ENCODE measurements at regions not wholly inside any gene's neighbourhood (a gene's known extent, or its start where the extent isn't known, plus 50 kb on each side); places are given as distances from the start of the nearest gene placed in this dataset.
"Not testable (repeated sequence)": the region's sequence is repeated elsewhere in the genome, so short reads cannot be mapped to it uniquely, and the experiment has no call there.

DNA sequence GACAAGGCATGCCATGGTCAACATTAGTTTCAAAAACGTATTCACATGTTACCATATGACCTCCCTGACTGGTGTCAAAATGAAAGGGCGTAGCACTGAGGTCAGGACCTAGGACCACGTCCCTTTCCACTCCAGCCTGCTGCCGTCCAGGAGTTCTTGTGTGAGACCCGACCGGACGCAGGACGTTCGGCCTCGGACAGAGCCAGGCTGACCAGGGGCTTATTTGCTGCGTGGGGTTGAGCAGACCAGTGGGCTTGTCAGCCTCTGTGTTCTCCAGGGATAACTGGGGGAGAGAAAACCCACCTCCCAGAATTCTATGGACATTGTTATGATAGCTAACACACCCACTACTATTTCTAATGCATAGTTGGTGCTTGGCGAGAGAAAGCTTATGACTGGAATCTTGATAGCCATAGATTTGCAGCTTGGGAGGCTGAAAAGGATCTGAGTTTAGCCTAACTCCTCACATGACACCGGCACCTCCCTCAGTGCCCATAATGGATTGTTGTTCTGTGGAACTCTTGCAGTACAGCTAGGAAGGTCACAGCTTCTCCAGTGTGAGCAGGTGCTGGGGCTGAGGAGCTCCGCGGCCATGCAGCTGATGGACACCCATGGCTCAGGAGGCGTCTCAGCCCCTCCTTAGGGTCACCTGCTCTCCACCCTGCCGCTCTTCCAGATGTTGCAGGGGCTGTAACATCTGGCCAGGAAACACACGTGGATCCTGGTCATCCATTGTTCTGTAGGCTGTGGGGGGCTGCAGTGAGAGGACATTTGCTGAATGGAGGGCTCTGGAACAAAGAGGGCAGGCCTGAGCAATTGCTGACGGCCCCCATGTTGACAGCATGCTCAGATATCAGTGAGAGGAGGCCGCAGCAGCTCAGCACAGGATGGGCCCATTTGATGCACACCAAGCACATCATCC lies 368.4 kb downstream of the IRX2 start:
- DNase-seq (ENCODE audit: low read depth), result no peak

DNA sequence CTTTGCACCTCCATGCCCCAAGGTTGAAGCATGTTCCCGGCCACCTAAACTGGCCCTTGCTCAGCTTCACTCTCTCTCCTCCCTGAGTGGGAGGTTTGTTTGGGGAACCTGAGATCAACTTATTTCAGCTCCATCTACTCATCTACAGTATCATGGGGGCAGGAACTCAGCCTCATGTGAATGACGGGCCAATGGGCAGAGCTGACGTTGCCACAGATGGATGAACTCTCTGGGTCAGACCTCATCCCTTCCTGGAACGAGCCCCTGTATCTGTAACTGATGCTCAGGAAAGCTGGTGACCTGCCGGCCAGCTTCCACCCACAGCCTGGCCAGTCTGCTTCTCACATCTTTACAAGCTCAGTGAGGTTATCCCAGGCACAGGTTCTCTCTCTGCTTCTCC lies 369.6 kb downstream of the IRX2 start:
- DNase-seq (ENCODE audit: low read depth), result no peak

DNA sequence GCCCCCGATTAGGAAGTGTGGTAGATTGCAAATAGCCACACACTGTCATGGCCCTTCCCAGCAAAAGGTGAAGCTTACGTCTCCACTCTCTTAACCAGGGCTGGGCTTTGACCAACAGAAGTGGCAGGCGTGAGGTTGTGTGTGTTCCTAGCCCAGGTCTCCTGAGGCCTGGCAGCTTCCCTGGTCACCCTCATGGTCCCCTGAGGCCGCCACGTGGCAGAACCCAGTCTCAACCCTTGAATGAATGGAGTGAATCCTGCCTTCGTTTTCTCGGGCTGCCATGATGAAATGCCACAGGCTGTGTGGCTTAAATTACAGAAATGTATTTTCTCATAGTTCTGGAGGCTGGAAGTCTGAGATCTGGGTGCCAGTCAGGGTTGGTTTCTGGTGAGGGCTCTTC lies 370.4 kb downstream of the IRX2 start:
- no peak for DNase-seq (ENCODE audit: low read depth)

DNA sequence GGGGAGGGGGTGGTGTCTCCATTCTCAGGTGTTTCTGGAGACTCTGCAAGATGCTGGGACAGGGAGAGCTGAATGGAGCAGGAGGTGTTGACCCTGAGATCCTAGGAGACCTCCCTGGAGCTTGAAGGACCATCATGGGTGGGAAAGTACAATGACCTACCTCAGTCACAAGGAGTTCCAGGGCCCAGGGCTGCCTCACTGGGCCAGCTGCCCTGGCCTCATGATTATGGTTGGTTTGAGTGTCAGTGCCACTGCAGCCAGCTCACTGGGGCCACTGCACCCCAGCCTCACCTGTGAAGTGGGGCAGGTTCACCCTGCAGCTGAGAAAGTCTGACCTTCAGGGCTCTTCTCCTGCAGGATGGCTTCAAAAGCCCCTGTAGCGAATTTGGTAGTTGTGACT lies 372.5 kb downstream of the IRX2 start:
- DNase-seq (ENCODE audit: low read depth), result no peak

DNA sequence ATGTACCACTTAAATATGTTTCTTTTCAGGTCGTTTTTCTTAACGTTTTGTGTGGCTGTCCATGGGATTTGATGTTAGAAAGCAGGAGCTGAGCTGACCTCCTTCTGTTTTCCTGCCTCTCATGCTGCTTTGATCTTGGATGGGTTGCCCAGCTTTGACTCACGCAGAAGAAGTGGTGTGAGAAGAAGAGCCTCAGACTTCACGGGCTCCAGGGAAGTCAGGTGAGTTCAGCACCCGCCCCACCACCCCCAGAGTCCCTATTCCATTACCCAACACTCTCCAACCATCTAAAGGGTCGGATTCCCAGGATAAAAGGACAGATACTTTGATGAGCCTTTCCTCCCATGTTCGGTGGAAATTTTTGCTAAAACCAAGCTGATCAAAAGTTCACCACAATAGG lies 373.4 kb downstream of the IRX2 start:
- no peak for DNase-seq (ENCODE audit: low read depth)

DNA sequence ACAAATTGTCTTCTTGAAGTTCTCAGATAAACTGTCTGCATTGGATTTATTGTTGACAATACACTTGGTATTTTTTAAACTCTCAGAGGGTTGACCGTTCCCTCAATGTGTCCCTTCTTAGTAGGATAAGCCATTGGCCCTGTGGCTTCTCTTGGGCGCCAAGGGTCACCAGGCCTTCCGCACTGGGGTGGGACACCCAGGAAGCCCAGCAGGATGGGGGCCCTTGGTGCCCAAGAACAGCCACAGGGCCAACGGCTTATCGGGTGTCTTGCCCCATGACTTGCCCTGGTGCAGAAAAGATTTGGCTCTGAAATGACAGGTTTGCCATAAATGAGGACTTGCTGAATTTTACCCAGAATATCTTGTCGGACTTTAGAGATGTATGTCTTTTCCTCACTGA lies 375.0 kb downstream of the IRX2 start:
- DNase-seq (ENCODE audit: low read depth), result no peak

DNA sequence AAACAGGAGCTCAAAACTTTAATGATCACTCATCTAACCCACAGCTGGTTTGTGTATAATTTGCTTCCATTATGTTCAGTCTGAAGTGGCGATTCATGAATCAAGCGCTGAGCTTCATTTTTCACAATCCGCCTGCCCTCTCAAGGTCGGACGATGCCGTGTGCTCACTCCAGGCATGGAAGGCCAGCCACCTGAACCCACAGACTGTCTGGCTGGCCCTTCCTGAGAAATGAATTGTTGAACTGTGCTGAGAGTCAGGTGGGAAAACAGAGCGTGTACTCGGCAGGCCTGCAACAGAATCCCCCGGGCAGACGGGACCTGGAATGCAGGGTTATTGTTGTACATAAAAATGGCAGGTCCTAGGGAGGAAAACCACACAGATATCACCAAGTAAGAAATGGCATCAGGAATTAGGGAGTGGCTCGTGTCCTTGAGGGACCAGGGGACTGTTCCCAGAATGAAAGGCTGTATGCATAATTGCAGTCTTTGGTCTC lies 375.7 kb downstream of the IRX2 start:
- no peak for DNase-seq (ENCODE audit: low read depth)

DNA sequence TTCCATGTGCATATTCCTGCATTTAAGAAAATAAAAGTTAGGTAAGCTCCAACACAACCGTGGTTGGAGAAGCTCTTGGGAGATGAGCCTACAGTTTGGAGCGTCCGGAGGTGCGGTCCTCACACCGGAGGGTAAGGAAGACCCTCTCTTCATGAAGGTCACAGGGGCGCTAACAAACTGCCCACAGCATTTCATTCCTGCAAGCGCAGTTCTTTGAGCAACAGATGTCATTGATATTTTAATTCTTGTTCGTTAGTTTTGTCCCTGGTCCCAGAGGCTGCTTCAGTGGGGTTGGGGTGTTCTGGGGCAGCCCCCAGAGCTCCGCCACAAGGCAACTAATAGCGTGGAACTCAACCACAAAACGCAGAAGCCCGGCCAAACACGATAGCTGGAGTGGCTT lies 376.2 kb downstream of the IRX2 start:
- no peak for DNase-seq (ENCODE audit: low read depth)

DNA sequence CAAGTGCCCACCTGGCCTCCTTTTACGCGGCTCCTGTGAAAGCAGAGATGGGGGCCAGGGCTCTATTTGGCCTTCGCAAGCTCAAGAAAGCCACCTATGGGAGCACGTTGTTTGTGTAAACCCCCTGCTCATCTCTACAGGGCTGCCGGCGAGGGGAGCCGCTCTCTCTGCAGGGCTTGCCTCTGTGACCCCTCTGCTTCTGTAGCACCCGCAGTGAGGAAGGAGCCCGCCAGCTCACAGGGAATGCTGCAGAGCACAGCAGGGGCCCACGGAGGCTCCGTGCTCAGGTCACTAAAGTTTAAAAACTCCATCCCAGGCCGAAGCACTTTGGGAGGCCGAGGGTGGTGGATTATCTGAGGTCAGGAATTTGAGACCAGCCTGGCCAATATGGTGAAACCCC lies 376.8 kb downstream of the IRX2 start:
- no peak for DNase-seq (ENCODE audit: low read depth)

DNA sequence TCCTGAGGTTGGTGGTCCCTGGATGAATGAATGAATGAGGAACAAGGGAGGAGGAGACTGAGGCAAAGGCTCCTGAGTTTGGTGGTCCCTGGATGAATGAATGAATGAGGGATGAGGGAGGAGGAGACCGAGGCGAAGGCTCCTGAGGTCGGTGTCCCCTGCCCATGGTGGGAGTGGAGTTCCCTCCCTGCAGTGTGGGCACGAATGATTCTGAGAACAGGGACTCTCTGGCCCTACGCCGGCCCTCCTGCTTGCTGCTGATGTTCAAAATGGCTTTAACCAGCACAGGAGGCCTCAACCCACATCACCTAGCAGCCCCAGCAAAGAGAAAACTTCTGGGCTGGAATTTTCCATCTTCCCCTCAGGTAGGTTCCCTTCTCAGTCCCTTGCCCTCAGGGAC lies 377.8 kb downstream of the IRX2 start:
- no peak for DNase-seq (ENCODE audit: low read depth)

DNA sequence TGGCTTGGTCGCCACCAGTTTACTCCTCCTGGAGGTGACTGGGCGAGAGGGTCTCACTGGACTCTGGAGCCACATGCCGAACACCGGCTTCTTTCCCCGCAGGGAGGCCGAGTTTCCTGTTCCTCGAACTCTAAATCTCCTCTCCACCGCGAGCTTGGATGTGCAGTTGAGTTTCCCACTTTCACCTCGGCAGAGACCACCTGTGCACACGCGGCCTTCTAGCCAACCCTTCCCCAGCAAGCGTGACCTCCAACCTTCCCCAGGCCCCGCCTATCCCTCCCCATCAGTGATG lies 380.1 kb downstream of the IRX2 start:
- no peak for DNase-seq (ENCODE audit: low read depth)

DNA sequence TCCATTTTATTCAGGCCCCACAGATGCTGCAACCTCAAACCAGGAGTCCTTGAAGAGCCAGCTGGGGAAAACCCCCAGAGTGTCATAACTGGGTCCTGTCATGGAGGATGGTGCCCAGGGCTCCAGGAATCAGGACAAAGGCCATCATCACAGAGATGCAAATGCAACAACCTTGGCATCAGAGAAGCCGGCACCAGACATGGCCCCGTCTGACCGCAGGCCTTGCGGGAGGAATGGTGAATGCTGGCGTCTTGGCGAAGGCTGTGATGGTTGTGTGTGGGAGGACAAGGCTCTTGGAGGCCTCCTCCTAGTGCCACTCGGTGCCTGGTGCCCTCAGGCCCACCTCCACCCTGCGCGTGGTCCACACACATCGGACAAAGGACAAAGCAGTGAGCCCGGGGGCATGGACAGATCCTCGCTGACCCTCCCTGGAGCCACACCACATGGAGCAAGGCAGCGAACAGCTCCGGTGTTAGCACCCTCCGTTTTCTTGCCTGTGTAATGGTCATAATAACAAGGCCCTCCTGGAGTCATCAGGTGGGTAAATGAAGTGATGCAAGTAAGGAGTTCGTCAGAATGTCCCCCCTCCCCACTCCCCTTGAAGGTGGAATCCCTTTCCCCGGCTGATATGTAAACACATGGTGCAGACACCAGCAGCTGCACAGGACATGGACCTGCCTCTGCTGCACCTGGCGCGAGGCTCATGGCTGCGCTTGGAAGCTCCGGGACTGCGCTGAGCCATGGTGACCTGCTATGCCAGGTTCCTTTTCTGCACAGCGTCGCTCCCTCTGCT lies 380.7 kb downstream of the IRX2 start:
- no peak for DNase-seq (ENCODE audit: low read depth)

DNA sequence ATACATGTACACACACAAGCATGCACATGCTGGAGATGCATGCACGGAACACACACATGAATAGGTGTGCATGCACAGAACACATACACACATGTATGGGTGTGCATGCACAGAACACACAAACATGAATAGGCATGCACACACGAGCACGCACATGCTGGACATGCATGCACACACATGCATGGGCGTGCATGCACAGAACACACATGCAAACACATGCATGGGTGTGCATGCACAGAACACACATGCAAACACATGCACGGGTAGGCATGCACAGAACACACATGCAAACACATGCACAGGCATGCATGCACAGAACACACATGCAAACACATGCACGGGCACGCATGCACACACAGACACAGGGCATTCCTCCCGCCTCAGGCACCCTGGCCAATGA lies 382.3 kb downstream of the IRX2 start:
- DNase-seq (ENCODE audit: low read depth), result no peak

DNA sequence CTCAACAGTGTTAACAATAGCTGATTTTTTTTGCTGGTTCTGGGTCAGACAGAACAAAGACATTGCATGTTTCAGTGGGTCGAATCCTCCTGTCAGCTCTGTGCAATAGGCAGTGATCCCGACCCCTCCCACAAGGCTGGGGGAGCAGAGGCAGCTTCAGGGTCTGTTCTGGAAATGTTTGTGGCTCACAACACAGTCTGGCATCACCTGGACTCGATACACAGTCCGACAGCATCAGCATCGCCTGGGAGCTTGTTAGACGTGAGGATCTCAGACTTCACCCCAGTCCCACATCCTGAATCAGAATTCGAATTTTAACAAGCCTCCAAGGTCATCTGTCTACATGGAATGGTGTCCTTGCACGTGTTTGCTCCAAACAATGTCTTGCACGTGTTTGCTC lies 384.7 kb downstream of the IRX2 start:
- no peak for DNase-seq (ENCODE audit: low read depth)

DNA sequence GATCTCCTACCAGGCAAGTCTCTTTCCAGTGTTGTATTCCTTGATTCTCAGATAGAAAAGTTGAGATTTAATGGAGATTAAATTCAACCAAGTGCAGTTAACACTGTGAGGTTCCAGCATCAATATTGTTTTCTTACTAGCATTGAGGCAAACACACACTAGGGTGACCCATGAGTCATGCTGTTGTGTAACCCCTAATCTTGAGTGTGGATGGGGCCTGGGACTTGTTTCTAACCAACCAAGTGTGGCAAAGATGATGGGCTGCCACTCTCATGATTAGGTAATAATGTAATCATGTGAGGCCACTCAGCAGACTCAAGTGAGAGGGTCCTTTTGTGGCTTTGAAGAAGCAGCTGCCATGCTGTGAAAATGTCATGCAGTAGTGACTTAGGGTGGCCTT lies 394.2 kb downstream of the IRX2 start:
- DNase-seq (ENCODE audit: low read depth), result no peak

DNA sequence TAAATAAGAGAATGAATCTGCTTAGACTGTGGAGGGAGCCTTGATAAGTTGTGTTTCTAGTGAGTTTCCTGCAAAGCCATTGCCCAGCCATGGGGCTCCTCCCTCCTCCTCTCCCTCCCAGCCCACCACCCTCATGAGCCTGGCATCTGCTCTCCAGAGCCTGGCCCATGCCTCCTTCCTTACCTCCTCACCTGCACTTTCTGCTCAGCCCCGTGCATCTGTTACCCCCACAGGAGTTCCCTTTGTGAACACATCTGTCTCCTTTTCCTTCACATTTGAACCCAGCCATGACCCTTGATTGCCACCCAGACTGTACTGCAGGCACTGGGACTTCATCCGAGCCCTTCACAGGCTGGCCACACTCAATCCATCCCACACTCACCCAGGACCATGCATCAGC lies 395.6 kb downstream of the IRX2 start:
- no peak for DNase-seq (ENCODE audit: low read depth)

DNA sequence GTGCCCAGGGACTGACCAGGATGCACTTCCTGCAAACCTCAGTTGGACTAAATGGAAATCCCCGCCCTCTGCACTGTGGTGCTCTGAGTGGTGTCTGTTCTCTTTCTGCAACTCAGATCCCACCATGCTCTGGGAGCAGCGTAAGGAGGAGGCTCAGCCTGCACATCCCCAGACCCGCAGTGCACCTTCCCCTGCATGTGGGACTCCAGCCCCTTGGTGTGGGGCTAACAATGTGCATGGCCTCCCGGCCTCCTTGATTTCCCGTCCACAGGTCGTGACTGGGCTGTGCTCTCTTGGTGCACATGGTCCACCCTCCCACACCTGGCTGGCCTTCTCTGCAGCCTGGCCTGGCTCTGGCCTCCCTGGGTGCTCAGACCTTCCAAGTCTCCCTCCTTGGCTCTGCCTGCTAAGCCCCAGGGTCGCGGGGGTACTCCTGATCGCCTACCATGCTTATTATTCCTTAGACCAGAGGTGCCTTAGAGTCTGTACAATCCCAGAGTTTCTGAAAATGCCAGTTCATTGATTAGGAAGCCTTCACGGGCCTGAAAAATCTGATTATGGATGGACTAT lies 397.5 kb downstream of the IRX2 start:
- DNase-seq (ENCODE audit: low read depth), result no peak

DNA sequence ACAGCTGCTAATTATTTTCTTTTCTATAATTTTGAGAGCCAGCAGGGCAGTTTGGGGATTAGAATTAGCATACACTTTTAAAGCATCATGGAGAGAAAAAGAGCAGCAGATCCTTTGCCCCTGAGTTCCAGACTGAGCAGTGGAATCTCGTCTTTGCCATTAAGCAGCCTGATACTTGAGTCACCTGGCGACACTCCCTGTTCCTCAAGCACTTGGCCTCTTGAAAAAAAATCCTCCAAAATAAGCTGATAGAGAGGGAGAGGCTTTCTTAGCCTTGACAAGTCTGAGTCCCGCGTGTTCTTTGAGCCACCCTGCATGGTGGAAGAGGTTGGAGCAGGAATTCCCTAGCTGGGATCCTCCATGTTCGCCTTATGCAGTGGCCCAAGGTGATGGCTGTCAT lies 398.3 kb downstream of the IRX2 start:
- DNase-seq (ENCODE audit: low read depth), result no peak

DNA sequence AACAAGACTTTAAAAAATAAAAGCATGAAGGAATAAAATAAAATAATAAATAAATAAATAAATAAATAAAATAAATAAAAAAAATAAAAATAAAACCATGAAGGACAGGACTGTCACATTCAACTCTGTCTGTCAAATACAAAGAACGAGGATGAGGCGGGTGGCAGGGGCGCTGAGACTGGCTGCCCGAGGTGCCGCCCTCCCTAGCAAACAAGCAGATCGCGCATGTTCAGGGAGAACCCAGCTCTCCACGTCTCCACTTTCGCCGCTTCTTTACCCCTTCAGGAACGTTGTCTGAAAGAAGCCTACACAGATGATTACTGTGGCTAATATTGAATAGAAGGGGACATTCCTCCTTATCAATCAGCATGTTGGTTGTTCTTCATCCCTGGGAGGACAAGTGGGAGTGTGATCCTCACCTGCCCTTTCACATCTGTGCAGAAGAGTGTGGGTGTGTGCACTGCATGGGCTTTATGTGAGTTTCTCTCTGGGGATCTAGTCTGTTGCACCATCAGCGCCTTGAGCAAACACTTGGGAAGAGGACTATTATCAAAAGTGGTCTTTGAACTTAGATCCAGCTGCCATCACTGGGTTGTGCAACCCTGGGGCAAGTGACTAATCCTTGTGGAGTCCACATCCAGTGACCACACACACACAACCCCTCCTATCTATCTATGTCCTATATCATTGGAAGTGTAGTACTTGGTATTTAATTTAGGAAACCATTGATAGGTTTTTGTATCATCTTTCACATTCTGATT lies 399.2 kb downstream of the IRX2 start:
- DNase-seq (ENCODE audit: low read depth), result peak; percentile 48

DNA sequence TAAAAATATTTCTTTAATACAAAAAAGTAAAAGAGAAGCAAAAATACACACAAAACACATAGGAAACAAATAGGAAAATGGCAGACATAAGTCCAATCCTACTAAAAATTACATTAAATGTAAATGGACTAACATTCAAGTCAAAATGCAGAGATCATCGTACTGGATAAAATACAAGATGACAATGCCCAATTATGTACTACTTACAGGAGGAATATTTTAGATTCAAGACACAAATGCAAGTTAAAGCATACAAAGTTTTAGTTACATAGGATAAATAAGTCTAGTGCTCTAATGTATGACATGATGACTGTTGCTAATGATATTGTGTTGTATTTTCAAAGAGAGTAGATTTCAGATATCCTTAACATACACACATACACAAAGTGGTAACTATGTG lies 401.7 kb downstream of the IRX2 start:
- DNase-seq (ENCODE audit: low read depth), result not testable (repeated sequence)

DNA sequence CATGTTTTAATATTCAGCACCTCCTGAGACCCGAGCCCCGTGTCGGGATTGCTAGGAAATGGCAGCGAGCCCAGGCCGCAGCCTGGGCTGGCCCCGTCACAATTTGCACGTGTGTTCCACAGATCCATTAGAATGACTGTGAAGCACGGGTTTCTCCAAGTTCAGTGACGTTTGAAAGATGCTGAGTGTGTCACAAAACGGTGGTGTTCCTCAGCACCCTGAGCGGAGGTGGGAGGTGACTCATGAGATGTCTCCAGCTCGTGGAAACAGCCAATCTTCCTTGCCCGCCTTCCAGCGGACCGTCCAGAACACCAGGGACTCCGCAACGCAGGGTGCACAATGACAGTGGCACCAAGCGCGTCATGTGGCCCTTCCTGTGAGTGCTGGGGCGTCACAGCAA lies 412.8 kb downstream of the IRX2 start:
- DNase-seq (ENCODE audit: low read depth), result peak; percentile 22
